NCI-H748 (cell line): ENCODE measurements at regions not wholly inside any gene's neighbourhood (a gene's known extent, or its start where the extent isn't known, plus 50 kb on each side); places are given as distances from the start of the nearest gene placed in this dataset.
"Not testable (repeated sequence)": the region's sequence is repeated elsewhere in the genome, so short reads cannot be mapped to it uniquely, and the experiment has no call there.

Experiments used
- DNase-seq: peaks from one replicate; lab custom pipeline; 2025; ENCODE audit not compliant: unreplicated experiment; lab: John Stamatoyannopoulos, UW

- DNase-seq, result no peak
Measured at GRCh38 chr6:106802139-106802538, 172.4 kb downstream of the CD24 start.

- DNase-seq, result no peak
Measured at GRCh38 chr6:106801256-106801655, 171.9 kb downstream of the QRSL1 start.

GRCh38 chr6:106800379-106800778, 171.0 kb downstream of the QRSL1 start:
- no peak for DNase-seq

GRCh38 chr6:106799031-106799894, 169.9 kb downstream of the QRSL1 start:
- no peak for DNase-seq

DNA sequence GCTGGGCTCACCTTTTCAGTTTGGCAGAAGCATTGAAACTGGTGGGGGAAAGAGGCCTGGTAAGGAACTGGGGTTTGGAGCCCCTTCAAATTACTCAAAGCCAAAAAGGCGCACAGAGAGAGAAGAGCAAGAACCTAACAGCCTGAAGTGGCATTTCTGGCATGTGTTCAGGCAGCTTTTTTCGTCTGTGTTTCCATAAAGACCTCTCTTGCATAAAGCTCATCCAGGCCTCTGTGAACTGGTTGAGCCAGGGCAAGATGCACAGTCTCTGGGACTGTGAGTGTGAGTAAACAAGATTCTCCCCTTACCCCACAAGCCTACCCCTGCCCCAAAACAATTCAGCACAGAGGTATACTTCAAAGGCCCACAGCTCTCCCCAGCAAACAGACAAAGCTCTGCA, 167.8 kb downstream of the QRSL1 start:
- DNase-seq, result no peak

GRCh38 chr6:106796781-106797180, 167.4 kb downstream of the QRSL1 start:
- DNase-seq, result no peak

DNA sequence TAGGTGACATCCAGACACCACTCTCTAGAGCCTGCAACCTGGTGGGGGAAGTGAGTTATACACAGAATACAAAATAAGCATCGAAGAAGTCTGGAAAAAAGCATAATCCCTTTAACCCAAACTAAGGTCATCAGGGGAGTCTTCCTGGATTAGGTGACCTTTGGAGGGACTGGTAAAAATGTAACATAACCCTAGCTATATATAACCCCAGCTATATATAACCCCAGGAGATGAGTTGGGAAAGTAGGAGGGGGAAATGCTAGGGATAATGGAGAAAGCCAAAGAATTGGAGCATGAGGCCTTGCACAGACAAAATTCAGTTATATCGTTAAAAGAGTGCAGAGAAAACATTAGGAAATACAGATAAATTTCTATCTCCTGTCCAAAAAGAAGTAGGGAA, 164.8 kb downstream of the QRSL1 start:
- DNase-seq, result no peak

DNA sequence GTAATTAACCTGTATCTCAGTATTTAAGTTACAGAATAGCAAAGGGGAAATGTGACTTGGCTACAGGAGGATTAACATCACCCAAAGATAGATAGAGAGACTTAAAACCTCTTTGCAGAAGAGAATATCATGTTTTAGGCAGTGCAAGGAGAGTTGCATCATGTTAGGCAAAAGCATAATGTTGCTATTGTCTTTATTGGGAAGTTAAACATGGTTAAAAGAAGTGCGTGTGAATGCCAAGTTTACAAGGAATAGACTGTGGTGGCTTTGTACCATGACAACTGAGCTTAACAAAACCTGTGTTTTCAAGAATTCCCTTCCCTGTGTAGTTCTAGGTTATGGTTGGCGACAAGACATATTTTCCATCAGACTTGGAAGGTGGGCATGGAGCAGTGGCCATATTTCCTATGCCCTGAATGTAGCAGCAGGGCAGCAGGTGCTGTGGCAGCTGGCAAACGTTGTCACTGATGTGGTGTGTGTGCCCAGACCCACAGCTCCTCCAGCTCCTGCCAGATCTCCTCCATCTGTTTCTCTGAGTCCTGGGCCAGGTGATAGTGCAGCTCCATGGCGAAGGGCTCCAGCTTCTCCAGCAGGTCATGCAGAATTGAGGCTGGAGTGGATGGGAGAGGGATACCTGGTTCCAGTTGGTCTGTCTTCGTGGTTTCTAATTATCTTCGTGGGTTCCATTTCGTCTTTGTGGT, 163.3 kb downstream of the QRSL1 start:
- DNase-seq, result no peak

- DNase-seq, result no peak
Measured at GRCh38 chr6:106790935-106791334, 161.6 kb downstream of the QRSL1 start.

GRCh38 chr6:106790149-106790770, 160.9 kb downstream of the QRSL1 start:
- DNase-seq, result no peak

DNA sequence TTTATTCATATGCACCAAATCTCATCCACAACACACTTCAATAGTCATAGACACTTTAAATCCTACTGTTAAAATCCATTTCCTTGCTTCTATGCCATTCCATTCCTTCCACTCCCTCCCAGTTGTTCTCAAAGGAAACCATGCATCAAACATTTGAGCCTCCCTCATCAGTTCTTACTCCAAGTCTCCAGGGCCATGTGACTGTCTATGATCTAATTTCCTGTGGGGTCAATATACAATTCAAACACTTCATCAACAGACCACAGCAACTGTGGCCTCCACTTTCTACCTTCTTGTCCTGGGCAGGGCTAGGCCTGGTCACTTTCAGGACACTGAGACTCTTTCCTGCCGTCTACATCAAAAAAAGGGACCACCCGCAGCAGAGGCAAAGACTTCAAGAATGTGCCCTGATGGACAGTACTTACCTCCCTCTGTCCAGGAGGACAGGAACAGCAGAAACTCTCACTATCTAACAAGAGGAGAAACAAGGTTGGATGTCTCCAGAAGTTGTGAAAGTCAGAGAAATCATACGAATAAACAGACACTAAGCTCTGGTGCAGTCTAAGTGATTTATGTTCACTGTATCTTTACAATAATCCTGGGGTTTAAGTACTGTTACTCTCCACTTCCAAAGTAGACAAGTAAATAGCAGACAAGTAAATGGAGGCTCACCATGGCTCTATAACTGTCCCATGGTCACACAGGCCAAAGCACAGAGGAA, 160.2 kb downstream of the QRSL1 start:
- no peak for DNase-seq

DNA sequence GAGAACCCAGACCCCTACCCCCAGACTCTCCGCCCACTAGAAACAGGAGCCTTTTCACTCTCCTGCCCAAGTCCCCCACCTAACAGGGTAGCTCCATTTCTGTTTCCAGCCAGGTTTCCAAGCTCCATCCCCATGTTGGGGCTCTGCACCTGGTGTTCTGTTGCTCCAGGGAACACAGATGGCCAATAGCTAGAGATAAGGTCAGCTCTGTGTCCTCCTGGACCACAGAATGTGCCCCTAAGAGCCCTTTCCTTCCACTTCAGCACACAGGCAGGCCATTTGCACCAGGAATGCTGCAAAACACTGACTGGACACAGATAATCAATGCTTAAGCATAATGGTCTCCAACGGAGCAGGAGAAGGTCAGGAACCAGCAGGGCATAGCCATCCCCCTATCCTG, 159.4 kb downstream of the QRSL1 start:
- DNase-seq, result no peak

DNA sequence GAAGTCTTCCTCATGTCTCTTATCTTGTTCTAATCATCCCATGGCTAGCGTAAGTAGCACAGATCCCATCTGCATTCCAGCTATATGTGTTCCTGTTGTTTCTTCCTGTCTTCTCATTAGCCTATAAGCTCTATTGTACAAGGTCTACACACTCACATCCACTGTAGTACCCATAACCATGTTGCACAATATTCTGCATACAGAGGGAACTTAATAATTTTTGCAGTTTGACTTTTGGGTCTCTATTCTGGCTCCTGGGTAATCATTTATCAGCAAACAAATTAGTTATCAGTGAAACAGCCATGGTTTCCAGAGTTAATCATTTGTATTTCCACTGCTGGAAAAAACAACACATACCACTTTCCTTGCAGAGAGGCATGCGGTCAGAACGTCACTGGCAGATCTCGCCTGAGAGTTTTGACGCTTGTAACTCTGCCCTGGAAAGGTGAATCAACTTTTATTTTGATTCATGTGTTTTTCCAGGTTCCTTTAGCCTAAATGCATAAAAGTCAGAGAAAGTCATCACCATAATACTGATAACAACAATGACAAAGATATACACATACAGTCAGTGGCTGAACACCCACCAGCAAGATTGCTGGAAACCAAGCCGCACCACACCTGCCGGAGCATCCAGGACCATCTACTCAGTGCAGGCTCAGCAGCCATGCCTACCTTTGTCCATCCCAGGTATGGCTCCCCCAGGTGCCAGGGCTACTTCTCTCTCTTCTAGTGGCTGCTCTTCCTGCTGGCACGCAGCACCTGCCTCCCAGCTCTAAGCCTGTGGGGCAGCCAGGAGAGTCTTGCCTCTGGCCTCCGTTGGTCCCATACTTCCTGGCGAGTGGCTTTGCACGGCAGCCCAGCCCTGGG, 158.2 kb downstream of the QRSL1 start:
- no peak for DNase-seq

DNA sequence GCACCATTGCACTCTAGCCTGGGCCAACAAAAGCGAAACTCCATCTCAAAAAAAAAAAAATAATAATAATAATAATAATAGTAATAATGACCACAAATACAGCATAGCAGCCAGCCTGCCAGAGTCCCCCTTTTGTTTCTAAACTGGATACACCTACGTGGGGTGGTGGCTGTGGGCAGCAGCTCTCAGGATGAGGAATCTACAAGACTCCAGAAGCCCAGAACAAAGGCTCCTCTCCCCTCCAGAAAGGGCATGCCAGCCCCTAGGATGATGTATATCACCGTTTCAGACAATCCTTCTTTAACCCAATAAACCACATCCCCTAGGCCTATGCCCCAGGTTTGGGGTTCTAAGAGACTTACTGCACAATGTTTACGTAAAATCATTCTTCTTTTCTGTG, 155.9 kb downstream of the QRSL1 start:
- DNase-seq, result no peak

DNA sequence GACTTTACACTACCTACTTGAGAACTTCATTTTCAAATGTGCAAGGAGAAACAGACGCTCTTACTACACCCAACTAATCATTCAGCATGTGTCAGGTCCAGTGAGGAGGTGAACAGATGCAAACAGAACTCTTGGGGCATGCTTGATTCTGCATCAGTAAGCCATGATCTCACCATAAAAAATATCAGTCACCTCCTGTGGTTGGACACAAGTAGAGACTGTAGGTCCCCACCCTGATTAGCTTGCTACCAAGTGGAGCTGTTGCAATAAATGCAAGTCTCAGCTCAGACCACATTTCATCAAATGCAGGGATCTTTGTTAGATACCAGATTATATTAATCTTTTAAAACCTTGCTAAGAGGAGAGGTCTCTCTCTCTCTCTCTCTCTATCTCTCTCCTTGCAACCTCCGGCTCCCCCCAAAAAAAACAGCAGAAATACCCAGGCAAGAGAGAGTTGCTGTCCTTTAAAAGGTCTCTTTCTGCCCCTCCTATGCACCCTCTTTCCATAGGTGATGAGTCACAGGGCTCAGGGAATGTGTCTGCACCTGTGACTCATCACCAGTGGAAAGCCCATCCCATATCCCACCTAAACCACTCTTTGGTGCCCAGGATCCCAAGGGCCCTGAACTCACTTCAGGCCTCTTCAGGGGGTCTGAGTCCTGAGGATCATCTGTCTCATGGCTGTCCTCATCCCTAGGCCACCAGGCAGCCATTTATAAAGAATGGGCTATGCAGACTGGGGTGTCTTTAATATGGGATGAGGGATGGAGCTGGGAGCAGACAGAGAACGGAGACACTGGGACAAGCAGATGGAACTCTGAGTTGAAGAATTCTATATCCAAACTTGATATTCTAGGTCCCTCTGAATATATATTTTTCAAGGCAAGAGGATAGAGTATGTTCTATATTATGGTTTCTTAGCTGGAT, 154.5 kb downstream of the QRSL1 start:
- no peak for DNase-seq

GRCh38 chr6:106782536-106783285, 153.3 kb downstream of the QRSL1 start:
- no peak for DNase-seq

GRCh38 chr6:106779552-106779951, 150.2 kb downstream of the QRSL1 start:
- not testable (repeated sequence) for DNase-seq

DNA sequence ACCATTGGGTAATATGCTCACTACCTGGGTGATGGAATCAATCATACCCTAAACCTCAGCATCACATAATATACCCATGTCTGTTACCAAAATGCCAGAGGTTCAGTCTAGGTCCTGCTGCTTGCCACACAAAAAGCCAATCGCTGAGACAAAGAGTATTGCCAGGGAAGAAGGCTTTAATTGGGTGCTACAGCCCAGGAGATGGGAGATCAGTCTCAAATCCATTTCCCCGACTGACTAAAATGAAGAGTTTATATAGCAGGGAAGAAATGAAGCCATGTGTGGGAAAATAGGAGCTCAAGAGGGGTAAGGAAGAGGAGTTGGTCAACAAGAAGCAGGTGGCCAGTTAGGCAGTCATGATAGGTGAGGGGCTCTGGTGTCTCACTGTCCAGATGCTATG, 149.6 kb downstream of the QRSL1 start:
- DNase-seq, result no peak
